Inflammatory macrophage treated with lipopolysaccharide for 1 hour (primary cell): ENCODE measurements at regions not wholly inside any gene's neighbourhood (a gene's known extent, or its start where the extent isn't known, plus 50 kb on each side); places are given as distances from the start of the nearest gene placed in this dataset.

Experiments
- DNase-seq, 2 donors: peaks; one replicate each; pipeline ENCODE4 v3.0.0-alpha.2; 2020 to 2022

GRCh38 chr20:22403632-22404361 is 180.6 kb downstream of the FOXA2 start:
- DNase-seq, result no peak

GRCh38 chr20:22403022-22403631 is 181.2 kb downstream of the FOXA2 start:
- DNase-seq, result no peak

- DNase-seq, result no peak
Measured at GRCh38 chr20:22402550-22402949, 181.8 kb downstream of the FOXA2 start.

- DNase-seq, result no peak
Measured at GRCh38 chr20:22400440-22400839, 183.9 kb downstream of the FOXA2 start.

- DNase-seq, result no peak
Measured at GRCh38 chr20:22394583-22394982, 189.8 kb downstream of the FOXA2 start.

- DNase-seq, result no peak
Measured at GRCh38 chr20:22390543-22390903, 193.8 kb downstream of the FOXA2 start.

GRCh38 chr20:22389836-22390542 is 194.4 kb downstream of the FOXA2 start:
- no peak for DNase-seq

- DNase-seq, result no peak
Measured at GRCh38 chr20:22387452-22387851, 196.9 kb downstream of the FOXA2 start.

- no peak for DNase-seq
Measured at GRCh38 chr20:22386306-22386623, 198.1 kb downstream of the FOXA2 start.

GRCh38 chr20:22385602-22386305 is 198.6 kb downstream of the FOXA2 start:
- DNase-seq, result no peak

- DNase-seq, result no peak
Measured at GRCh38 chr20:22384978-22385377, 199.4 kb downstream of the FOXA2 start.

GRCh38 chr20:22383156-22383555 is 201.2 kb downstream of the FOXA2 start:
- DNase-seq, result no peak

GRCh38 chr20:22382742-22383141 is 201.6 kb downstream of the FOXA2 start:
- DNase-seq, result peak; percentile 7 to 53

- no peak for DNase-seq
Measured at GRCh38 chr20:22381812-22382416, 202.5 kb downstream of the FOXA2 start.

- DNase-seq, result no peak
Measured at GRCh38 chr20:22379472-22379871, 204.9 kb downstream of the FOXA2 start.

GRCh38 chr20:22374678-22375590 is 209.4 kb downstream of the FOXA2 start:
- DNase-seq, result no peak

- DNase-seq, result no peak
Measured at GRCh38 chr20:22374066-22374465, 210.3 kb downstream of the FOXA2 start.

- no peak for DNase-seq
Measured at GRCh38 chr20:22373164-22373895, 211.0 kb downstream of the FOXA2 start.

GRCh38 chr20:22371843-22372242 is 212.5 kb downstream of the FOXA2 start:
- DNase-seq, result no peak

GRCh38 chr20:22370137-22370536 is 214.2 kb downstream of the FOXA2 start:
- no peak for DNase-seq

- no peak for DNase-seq
Measured at GRCh38 chr20:22369100-22369499, 215.3 kb downstream of the FOXA2 start.
